Muscle of back (tissue), 3 donors: ENCODE measurements at regions not wholly inside any gene's neighbourhood (a gene's known extent, or its start where the extent isn't known, plus 50 kb on each side); places are given as distances from the start of the nearest gene placed in this dataset.
A peak's percentile ranks its signal among the peaks of the same experiment; 100 is the strongest.

ENCODE experiments used
- DNase-seq, 3 donors: peaks; one replicate each; pipeline versions ENCODE4 v3.0.0 to v3.0.0-alpha.2; 2013

- no peak for DNase-seq
Measured at GRCh38 chr10:44243851-44244510, 140.9 kb downstream of the CXCL12 start.

- DNase-seq = no peak
Measured at GRCh38 chr10:44242826-44243225, 142.1 kb downstream of the CXCL12 start.

- no peak for DNase-seq
Measured at GRCh38 chr10:44242091-44242490, 142.8 kb downstream of the CXCL12 start.

- DNase-seq = no peak
Measured at GRCh38 chr10:44240584-44241205, 144.2 kb downstream of the CXCL12 start.

GRCh38 chr10:44238212-44238611 lies 146.7 kb downstream of the CXCL12 start:
- no peak for DNase-seq

GRCh38 chr10:44237364-44238049 lies 147.4 kb downstream of the CXCL12 start:
- no peak for DNase-seq

- DNase-seq = no peak
Measured at GRCh38 chr10:44235363-44235762, 149.5 kb downstream of the CXCL12 start.

GRCh38 chr10:44234483-44234875 lies 150.4 kb downstream of the CXCL12 start:
- DNase-seq = peak in 2 of 3 donors; percentile 13 to 54

- DNase-seq = peak; percentile 40 to 73 (median 45)
Measured at GRCh38 chr10:44233561-44234482, 151.1 kb downstream of the CXCL12 start.

- no peak for DNase-seq
Measured at GRCh38 chr10:44217274-44217820, 167.6 kb downstream of the CXCL12 start.

- DNase-seq = no peak
Measured at GRCh38 chr10:44216073-44216472, 168.8 kb downstream of the CXCL12 start.

GRCh38 chr10:44209811-44210210 lies 175.1 kb downstream of the CXCL12 start:
- DNase-seq = no peak

GRCh38 chr10:44207160-44207559 lies 177.7 kb downstream of the CXCL12 start:
- no peak for DNase-seq

GRCh38 chr10:44206127-44206818 lies 178.6 kb downstream of the CXCL12 start:
- DNase-seq = peak in 1 of 3 donors; percentile 49

- peak in 1 of 3 donors; percentile 48 for DNase-seq
Measured at GRCh38 chr10:44205067-44205466, 179.8 kb downstream of the CXCL12 start.

- no peak for DNase-seq
Measured at GRCh38 chr10:44203535-44203934, 181.4 kb downstream of the CXCL12 start.

- DNase-seq = no peak
Measured at GRCh38 chr10:44202952-44203351, 181.9 kb downstream of the CXCL12 start.

- no peak for DNase-seq
Measured at GRCh38 chr10:44201656-44202055, 183.2 kb downstream of the CXCL12 start.

- DNase-seq = no peak
Measured at GRCh38 chr10:44201011-44201410, 183.9 kb downstream of the CXCL12 start.

GRCh38 chr10:44199991-44200655 lies 184.8 kb downstream of the CXCL12 start:
- DNase-seq = no peak
